Stimulated activated CD8-positive, alpha-beta memory T cell treated with anti-CD3 and anti-CD28 coated beads, Interleukin-15, amount 100 ng/mL, for 4 hours (primary cell): ENCODE measurements at regions not wholly inside any gene's neighbourhood (a gene's known extent, or its start where the extent isn't known, plus 50 kb on each side); places are given as distances from the start of the nearest gene placed in this dataset.

Experiments used
- DNase-seq, 2 donors: peaks; one replicate each; pipeline ENCODE4 v3.0.0-alpha.2; 2020; ENCODE audit warnings: low read depth in 2 of 2

DNA sequence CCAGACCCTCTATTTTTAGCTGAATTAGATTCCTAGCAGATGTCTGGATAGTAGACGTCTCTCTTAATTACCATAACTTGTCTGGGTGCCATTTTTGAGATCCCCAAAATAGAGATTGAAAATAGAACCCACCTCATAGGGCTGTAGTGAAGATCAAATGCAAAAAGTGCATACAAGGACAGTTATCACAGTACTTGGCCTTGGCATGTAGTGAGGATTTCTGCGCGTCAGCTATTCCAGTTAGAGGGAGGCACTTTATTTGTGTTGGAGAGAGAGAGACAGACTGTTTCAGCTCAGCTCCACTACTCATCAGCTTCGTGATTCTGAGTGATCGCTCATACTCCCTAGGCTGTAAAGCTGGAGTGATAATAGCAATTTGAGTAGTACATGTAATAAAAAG, 59.6 kb upstream of the CDH13 start:
- DNase-seq, result no peak

DNA sequence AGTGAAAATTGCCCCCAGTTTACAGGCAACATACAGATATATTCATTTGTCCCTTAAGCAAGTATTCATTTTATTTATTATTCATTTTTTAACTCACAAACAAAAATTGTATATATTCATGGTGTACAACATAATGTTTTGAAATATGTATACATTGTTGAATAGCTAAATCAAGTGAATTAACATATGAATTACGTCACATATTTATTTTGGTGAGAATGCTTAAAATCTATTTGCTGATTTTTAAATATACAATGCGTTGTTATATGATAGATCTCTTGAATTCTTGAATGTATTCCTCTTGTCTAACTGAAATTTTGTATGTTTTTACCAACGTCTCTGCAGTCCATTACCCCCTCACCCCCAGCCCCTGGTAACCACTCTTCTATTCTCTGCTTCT, 63.4 kb upstream of the CDH13 start:
- no peak for DNase-seq

DNA sequence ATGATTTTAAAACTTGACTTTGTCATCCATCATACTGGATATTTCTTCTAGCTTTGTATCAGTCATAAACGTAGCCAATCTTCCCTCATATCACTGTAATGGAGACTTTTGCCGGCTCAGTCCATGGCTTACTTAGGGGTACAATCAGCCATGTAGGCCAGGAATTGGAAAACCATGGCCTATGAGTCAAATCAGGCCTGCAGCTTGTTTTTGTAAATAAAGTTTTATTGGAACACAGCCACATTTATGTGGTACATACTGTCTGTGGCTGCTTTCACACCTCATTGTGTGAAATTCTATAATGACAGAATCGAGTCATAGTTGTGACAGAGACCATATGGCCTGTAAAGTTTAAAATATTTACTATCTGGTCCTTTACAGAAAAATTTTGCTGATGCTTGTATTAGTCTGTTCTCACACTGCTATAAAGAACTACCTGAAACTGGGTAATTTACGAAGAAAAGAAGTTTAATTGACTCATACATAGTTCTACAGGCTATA, 64.5 kb upstream of the CDH13 start:
- no peak for DNase-seq

DNA sequence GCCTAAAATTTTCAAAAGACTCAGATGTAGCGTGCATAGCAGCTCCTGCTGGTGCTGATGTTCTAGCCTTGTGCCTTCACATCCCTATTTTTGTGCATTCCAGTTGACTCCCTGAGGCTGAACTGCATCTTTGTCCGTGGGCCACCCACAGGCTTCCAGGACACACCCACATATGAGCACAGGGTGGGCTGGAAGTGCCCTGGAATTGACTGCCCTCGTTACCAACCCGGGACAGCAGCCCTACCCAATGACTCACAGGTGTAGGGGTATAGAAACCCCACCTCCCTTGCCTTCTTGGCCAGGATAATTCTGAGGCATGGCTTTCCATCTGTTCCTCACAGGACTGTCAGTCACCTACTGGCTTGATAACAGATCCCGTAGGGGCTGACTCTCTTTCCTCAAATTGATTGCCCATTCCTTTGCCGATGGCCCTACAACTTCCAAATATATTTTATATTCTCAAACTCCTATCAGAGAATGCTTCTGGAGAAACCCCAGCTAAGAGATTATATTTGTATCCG, 65.9 kb upstream of the CDH13 start:
- no peak for DNase-seq

DNA sequence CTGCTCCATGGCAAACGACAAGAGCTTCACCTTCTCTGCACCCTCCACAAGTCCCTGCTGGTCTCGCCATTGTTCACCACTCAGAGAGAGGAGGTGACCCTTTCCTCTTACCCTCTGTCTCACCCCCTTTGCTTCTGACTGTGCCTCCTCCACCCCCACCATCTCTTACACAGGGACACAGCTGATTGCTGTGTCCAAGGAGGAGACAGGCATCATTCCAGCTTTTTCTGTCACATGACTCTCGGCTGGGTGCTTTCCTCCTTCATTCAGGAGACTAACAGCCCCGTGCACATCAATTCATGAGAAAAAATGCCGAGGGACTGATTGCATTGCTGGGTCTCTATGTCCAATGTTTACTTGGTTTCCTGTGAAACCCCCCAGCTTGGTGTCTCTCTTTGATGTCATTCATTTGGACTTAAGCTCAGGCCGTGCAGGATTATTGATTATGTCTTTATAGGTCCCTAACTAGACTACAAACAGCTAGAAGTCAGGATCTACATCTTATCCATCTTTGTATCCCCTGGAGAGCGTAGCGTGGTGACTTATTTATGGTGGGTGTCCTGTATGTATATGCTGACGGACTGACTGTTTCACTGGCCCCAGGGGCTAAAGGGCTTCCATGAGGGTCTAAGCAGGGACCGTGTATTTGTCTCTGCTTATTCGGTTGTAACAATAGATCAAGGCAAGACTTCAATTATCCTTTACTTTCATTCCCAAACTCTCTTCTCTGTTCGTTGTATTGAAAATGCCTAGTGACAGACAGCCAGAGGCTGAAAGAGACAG, 82.2 kb upstream of the CDH13 start:
- no peak for DNase-seq

DNA sequence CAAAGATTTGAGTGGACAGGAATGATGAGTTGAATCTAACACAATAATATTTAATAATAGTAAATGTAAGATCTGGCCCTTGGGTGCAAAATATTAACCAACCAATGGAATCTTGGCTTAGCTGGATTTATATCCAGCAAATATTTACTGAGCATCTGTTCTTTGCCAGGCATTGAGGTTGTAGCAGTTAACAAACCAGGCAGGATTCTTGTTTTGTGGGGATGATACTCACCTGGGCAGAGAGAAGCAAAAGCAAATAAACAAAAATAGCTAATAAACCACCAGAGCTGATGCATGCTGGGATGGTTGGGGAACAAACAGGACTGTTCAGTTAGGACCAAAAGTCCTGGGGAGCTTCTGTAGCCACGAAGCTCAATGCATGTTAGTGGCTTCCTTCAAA, 84.1 kb upstream of the CDH13 start:
- DNase-seq, result no peak

DNA sequence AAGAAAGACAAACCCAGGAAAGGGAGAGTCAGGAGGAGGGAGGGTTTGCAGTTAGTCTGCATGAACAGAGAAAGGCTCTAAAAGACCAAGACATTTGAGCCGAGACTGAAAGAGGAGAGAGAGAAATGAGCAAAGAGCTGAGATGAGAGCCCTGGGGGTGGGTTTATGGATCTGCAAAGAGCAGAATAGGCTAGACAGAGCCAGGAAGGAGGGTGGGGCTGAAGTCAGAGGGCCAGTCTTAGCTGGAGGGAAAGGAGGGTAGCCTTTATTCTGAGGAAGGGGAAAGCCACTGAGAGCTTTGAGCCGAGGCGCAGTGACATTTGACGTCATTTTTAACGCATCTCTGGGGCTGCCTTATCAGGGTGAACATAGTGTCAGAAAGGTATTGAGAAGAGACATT, 85.7 kb upstream of the CDH13 start:
- no peak for DNase-seq

DNA sequence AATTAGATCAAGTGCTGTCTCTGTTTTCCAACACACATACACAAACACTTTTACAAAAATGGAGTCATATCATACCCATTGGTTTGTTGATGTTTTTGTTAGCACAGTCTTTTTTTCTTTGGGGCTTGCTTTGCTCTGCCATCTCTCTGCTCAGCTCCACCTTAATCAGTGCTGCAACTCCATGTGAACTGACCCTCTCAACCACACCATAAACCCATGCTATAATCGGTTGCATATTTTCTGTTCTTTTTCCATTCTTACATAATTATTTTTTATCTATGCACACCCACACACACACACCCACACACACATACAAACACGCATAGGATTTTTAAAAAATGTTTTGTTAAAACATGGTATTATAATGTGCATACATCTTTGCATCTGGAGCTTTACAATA, 91.0 kb upstream of the CDH13 start:
- no peak for DNase-seq

DNA sequence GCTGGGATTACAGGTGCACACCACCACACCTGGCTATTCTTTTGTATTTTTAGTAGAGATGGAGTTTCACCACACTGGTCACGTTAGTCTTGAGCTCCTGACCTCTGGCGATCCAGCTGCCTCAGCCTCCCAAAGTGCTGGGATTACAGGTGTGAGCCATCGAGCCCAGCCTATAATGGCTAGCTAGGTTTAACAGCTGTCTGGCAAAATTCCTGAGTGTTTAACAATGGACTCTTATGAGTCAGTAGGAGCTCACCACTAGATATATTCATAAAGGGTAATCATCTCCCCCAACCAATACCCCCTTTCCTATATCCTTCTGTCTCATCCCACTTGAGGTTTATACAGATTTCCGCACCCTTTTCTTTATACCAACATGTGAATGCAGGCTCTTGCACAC, 91.5 kb upstream of the CDH13 start:
- no peak for DNase-seq

DNA sequence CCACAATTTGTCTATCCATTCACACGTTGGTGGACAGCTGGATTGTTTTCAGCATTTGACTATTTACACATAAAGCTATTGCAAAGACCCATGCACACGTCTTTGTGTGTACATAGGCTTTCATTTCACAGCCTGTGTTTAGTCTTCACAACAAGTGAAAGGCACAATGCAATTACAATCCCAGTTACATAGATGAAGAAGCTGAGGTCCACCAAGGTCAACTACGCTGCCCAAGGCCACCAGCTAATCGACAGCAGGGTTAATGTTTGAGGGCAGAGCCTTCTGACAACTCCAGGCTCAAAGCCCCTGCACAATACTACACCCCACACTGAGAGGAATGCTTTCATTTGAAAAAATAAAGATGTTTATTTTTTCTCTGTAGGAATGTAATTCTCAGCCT, 93.6 kb upstream of the CDH13 start:
- DNase-seq, result no peak

DNA sequence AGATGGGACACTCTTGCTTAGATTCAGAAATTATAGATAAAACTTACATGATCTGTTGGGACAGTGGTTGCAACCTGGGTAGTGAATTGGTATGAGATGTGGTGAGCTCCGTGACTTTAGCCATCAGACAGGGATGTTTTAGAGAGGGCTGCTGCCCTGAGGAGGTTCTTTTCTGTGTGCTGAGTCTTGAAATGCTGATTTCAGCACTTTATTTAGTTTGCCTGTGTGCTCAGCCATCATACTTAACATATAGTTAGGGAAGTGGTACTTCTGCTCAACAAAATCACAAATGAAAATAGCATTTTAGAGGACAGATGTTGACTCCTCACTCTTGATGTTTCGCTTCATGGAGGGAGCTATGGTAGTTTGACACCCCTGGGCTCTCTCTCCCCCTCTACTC, 95.9 kb upstream of the CDH13 start:
- DNase-seq, result no peak

DNA sequence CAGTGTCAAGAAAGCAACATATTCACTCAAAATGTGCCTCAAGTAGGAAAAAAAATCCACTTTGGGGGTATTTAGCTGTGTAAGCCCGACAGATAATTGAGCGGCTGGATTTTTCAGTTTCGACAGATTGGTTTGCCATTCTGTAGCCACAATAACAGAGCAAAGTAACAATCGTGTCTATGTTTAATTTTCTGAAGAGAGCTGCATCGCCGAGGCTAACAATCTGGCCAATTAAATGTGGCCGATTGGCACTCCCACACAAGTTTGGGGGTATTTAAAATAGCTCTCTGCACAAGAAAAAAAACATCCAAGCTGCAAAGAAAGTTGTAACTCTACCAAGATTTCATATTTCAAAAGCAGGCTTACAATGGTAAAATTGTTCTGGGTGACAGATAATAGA, 99.7 kb upstream of the CDH13 start:
- no peak for DNase-seq

DNA sequence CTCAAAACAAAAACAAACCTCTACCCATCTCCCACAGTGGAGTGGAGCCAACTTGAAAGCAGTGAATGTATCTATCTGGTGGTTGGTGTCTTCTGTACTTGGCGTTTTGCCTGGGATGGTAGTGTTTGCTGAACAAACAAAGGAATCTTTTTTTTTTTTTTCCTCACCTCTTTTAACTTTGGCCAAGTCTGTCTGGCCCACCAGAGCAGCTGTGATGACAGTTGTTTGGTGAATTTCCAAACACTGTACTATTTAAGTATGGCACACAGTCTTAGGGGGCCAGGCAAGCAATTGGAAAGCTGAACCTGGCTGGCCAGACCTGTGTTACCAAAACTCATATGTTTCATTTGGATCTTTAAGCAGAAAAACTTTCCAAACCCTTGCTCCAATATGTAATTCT, 101.8 kb upstream of the CDH13 start:
- DNase-seq, result no peak

DNA sequence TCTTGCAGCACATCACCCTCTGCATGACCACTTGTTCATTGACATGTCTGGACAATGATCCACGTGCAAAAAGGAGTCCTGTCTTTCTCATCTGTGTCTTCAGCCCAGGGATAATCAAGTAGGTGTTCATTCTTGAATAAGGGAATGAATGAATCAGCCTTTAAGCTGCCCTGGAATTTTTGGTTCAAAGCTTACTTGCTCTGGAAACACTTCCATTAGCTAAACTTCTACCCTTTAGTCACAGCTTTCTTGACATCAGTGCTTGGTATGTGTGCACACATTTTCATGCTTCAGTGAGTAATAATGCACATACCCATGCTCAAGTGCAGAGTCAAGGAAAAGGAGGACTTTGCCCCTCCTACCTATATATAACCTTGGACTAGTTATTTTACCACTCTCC, 103.0 kb upstream of the CDH13 start:
- DNase-seq, result no peak

DNA sequence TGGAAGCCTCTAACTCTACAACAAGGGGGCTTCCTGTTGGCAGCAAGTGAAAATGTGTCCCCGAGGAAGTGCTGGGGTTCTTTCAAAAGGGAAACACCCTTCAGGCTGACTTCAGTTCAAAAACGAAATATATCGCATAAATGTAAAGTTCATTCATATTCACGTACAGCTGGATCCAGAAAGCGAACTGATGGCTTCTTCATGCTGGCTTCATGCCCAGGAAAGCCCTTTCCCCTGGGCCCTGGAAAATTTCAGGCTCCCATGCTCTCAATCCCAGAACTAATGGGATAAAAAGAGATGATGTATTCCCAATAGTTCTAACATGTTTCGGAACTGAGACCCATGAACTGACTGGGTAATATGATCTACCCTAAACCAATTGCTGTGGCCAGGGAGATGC, 104.7 kb upstream of the CDH13 start:
- DNase-seq, result no peak

DNA sequence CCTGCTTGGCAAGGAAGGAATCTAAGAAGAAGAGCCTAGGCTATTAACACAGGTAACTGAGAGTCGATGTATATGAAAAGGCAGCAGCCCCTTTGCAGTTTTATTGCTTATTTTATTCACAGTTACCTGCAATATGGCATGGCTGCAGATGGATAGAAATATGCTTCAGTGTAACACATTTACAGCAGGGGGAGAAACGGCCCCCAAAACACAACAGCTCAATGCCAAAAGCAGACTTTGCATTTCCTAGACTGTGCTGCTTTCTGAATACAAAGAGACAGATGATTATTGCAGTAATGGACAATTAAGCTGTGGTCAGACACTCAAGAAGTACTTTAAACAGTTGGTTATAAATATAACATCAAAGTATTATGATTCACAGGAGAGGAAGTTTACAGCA, 108.0 kb upstream of the CDH13 start:
- DNase-seq, result no peak

DNA sequence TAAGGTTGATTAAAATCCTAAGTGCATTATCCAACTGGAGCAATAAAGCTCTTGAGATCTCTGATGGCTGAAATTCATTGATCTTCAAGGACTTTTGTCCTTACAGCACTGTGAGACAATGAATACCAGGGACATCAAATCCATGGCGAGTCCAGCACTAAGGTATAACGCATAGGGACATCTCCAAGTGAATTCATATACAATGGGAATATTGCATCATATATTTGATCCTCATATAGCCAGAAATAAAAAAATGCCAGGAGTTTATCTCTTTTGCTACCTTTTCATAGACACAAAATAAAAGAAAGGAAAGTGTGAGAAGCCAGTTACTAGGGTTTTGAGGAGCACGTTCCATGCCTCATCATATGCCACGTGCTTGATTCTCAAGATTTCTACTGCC, 112.5 kb upstream of the CDH13 start:
- no peak for DNase-seq

DNA sequence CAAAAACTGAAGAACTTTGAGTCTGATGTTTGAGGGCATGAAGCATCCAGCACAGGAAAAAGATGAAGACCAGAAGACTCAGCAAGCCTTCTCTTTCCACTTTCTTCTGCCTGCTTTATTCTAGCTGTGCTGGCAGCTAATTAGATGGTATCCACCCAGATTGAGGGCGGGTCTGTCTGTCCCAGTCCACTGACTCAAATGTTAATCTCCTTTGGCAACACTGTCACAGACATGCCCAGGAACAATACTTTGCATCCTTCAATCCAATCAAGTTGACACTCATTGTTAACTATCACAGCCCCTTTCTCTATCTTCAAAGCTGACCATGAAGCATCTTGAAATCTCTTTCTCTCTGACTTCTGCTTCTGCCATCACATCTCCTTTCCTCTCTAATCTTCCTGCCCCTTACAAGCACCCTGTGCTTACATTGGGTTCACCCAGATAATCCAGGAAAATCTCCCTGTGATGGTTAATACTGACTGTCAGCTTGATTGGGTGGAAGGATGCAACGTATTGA, 115.9 kb upstream of the CDH13 start:
- no peak for DNase-seq

DNA sequence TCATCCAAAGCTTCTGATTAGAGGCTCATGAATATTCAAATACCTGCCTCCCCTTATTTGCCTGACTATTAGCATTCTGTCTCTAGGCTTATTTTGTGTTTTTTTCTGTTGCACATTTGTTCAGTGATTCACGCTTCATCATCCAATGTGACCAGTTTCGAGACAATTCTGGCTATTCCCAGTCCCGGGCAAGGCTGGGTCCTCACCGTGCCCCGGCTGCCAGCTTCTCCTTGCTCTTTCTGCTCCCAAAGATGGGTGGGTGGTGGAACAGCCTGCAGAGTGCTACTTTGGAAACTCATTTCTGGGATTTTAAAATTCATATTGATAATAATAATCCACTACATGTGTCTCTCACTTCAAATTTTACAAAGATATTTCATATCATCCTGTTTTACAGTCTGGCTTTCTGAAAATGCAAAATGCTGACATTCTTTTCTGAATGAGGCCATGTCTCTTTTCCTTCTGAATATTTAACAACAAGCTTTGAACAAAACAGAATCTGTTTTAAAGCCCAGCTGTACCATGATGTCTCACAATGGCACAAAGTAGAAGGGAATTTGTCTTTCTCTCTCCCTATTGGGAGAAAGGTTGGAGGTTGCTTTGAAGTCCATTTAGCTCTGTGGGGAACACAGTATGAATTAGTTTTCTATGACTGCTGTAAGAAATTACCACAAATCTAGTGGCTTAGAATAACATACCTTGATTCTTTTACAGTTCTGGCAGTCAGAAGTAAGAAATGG, 116.9 kb upstream of the CDH13 start:
- no peak for DNase-seq

DNA sequence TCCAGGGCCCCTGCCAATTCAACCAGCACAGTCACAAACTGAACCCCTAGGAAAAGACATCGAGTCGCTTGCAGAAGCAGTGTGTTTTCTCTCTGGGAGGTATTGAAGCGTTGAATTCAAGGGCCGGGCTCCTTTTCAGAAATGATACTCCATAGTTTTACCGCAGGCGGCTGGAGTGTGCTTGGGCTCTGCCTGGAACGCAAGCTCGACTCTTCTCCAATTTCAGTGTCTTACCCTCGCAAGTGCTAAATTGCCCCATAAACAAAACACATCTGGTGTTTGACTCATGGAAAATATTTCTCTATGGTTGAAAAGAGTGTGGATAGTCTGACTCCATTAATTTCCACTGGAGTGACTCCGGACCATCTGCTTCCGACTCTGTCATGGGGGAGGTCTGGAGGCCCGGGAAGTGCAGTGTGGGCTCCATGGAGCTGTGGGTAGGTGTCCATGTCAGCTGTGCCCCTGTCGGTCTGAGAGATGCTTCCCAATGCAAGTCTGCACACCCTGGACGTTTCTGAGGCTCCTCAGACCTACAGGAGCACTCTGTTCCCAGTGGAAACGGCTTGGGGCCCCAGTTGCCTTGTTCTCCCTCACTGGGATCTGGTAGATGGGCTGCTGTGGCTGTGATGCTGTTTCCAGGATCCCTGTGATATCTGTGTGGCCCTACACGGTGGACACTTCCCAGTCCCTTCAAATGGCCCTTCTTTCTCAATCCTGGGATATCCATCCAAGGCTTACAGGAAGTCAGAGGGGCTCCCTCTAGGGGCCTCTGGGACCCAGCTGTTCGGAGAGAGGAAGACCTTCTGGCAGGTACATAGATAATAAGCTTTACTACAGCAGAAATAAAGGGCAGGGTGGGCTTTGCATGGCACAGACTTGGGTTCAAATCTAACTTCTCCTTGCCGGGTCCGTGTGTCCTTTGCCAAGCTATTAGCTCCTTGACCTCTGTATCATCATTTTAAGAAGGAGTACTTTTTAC, 119.8 kb upstream of the CDH13 start:
- DNase-seq, result no peak

DNA sequence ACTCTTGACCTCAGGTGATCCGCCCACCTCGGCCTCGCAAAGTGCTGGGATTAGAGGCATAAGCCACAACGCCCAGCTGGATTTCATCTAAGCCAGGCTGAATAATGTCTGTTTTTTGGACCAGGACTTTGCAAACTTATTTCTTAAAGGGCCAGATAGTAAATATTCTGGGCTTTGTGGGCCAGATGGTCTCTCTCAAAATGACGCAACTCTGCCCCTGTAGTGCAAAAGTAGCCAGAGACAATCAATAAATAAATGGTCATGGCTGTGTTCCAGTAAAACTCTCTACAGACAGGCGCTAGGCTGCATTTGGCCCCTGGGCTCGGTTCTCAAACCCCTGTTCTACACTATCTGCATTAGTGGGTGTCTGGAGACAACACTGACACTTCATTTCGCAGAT, 121.9 kb upstream of the CDH13 start:
- no peak for DNase-seq

DNA sequence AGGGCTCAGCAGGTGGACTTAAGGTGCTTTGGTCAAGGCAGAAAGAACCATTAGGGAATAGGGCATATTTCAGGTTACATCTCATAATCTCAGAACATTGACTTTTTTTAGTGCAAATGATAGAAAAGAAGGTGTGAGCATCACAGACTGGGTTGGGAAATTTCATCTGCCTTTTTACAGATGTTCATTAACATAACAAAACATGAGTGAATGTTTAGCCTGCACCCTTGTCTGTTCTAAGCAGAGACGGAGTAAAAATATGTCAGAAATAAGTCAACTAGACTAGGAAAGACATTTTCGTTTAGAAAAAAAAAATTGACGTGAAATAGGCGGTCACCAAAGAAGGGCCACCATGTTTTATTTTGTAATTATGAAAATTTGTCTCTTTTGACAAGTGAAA, 127.5 kb upstream of the CDH13 start:
- no peak for DNase-seq
